Liver (tissue), 8 donors: ENCODE measurements at regions not wholly inside any gene's neighbourhood (a gene's known extent, or its start where the extent isn't known, plus 50 kb on each side); places are given as distances from the start of the nearest gene placed in this dataset.

Experiments
- DNase-seq: peaks from one replicate; pipeline ENCODE4 v3.0.0-alpha.2; 2017; ENCODE audit warnings: low spot score
- H3K27ac ChIP-seq, 2 donors: one replicate each; pipeline ENCODE4 v1.7.0; 2013; ENCODE audit warnings: inconsistent platforms in 2 of 2, low read length in 2 of 2, control low read depth in 1 of 2, low read depth in 1 of 2, mild to moderate bottlenecking in 1 of 2
- H3K27me3 ChIP-seq, 4 donors: one replicate each; pipeline versions ENCODE4 v1.6.1 to v1.7.0; 2013; ENCODE audit warnings: low read length in 3 of 4, inconsistent platforms in 1 of 4, mild to moderate bottlenecking in 1 of 4, moderate library complexity in 1 of 4; ENCODE audit not compliant: control insufficient read depth in 4 of 4, insufficient read depth in 4 of 4
- H3K36me3 ChIP-seq, 4 donors: one replicate each; pipeline versions ENCODE4 v1.6.1 to v1.7.0; 2013; ENCODE audit warnings: low read length in 3 of 4, mild to moderate bottlenecking in 3 of 4, low read depth in 1 of 4, moderate library complexity in 1 of 4; ENCODE audit not compliant: control insufficient read depth in 4 of 4, insufficient read depth in 3 of 4
- H3K4me1 ChIP-seq, 4 donors: one replicate each; pipeline versions ENCODE4 v1.6.1 to v1.7.0; 2013; ENCODE audit warnings: low read length in 3 of 4, mild to moderate bottlenecking in 3 of 4, moderate library complexity in 1 of 4; ENCODE audit not compliant: control insufficient read depth in 4 of 4, insufficient read depth in 4 of 4
- H3K4me3 ChIP-seq, 3 donors: one replicate each; pipeline versions ENCODE4 v1.6.1 to v1.7.0; 2013; ENCODE audit warnings: low read length in 3 of 3, control low read depth in 1 of 3, low read depth in 1 of 3, mild to moderate bottlenecking in 1 of 3
- H3K9ac ChIP-seq, 2 donors: one replicate each; pipeline ENCODE4 v1.7.0; 2013; ENCODE audit warnings: low read length in 2 of 2, mild to moderate bottlenecking in 2 of 2, moderate library complexity in 2 of 2, control low read depth in 1 of 2, low read depth in 1 of 2
- H3K9me3 ChIP-seq, 4 donors: one replicate each; pipeline versions ENCODE4 v1.6.1 to v1.7.0; 2013; ENCODE audit warnings: low read length in 3 of 4; ENCODE audit not compliant: control insufficient read depth in 4 of 4
- EGR1 ChIP-seq, 2 donors: IDR thresholded peaks; 2 replicates each; pipeline ENCODE4 v1.6.1; 2016 to 2018; ENCODE audit warnings: antibody characterized with exemption in 2 of 2, low read depth in 2 of 2
- FOXA1 ChIP-seq: IDR thresholded peaks from 2 replicates; pipeline ENCODE4 v1.6.1; 2016; ENCODE audit warnings: antibody characterized with exemption
- FOXA2 ChIP-seq: IDR thresholded peaks from 2 replicates; pipeline ENCODE4 v1.6.1; 2016; ENCODE audit warnings: antibody characterized with exemption
- GABPA ChIP-seq, 2 donors: IDR thresholded peaks in 1 of 2; conservative IDR thresholded peaks in 1 of 2; 2 replicates each; pipeline ENCODE4 v1.6.1; 2016; ENCODE audit warnings: antibody characterized with exemption in 2 of 2, mild to moderate bottlenecking in 1 of 2, moderate library complexity in 1 of 2
- HNF4A ChIP-seq, 2 donors: conservative IDR thresholded peaks; 2 replicates each; pipeline ENCODE4 v1.6.1; 2016; ENCODE audit warnings: antibody characterized with exemption in 2 of 2, mild to moderate bottlenecking in 2 of 2
- HNF4G ChIP-seq: IDR thresholded peaks from 2 replicates; pipeline ENCODE4 v1.6.1; 2016; ENCODE audit warnings: antibody characterized with exemption
- JUND ChIP-seq, 2 donors: IDR thresholded peaks; 2 replicates each; pipeline ENCODE4 v1.6.1; 2016; ENCODE audit warnings: antibody characterized with exemption in 2 of 2
- NR2F2 ChIP-seq: IDR thresholded peaks from 2 replicates; pipeline ENCODE4 v1.6.1; 2016; ENCODE audit warnings: antibody characterized with exemption
- RXRA ChIP-seq, 2 donors: IDR thresholded peaks; 2 replicates each; pipeline ENCODE4 v1.6.1; 2017 to 2018; ENCODE audit warnings: antibody characterized with exemption in 2 of 2, mild to moderate bottlenecking in 1 of 2
- SP1 ChIP-seq: IDR thresholded peaks from 2 replicates; pipeline ENCODE4 v1.6.1; 2018; ENCODE audit warnings: antibody characterized with exemption, mild to moderate bottlenecking
- TAF1 ChIP-seq: conservative IDR thresholded peaks from 2 replicates; pipeline ENCODE4 v1.6.1; 2016; ENCODE audit warnings: antibody characterized with exemption, mild to moderate bottlenecking
- YY1 ChIP-seq: IDR thresholded peaks from 2 replicates; pipeline ENCODE4 v1.6.1; 2016; ENCODE audit warnings: antibody characterized with exemption, mild to moderate bottlenecking
- WGBS: extraction: QIAGEN DNeasy Blood & Tissue Kit; methylation state at CpG from one replicate; pipeline ENCODE4 v1.1.7; 2013; 5-methylcytosine and 5-hydroxymethylcytosine counted together
- TF ChIP-seq, protein P1 (sequence below): IDR thresholded peaks from 2 replicates; pipeline ENCODE4 v1.6.1; 2016; ENCODE audit warnings: antibody characterized with exemption
- TF ChIP-seq, protein P2 (sequence below): fragments of 150-350 bp; IDR thresholded peaks from 2 replicates; pipeline ENCODE4 v1.5.1; 2017; ENCODE audit warnings: improper control_type of control experiment, low read depth, low read length; ENCODE audit not compliant: missing input control
- TF ChIP-seq, protein P3 (sequence below): IDR thresholded peaks from 2 replicates; pipeline ENCODE4 v1.6.1; 2016; ENCODE audit warnings: antibody characterized with exemption
- TF ChIP-seq, protein P4 (sequence below): IDR thresholded peaks from 2 replicates; pipeline ENCODE4 v1.6.1; 2016; ENCODE audit warnings: antibody characterized with exemption
- donor health status: healthy.
- donor health status: healthy.
- donor health status: healthy.
- donor health status: healthy.
- donor health status: healthy.

DNA sequence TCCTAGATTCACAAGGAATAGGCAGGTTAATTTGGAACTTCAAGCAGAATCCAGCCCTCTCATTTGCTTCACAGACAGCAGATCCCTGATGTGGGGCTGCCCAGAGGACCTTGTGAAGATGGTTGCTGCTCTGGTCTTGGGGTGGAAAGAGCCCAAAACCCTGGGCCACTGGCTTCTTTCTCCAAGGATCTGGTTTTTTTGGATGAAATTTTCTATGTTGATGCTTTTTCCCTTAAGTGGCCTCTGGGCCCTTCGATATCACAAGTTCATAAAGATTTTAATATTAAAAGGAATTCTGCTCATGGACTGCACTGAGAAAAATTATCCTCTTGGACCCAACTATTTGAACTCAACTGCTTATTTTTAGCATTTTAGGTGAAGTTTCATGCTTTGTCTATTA, 421.1 kb downstream of the KLF5 start:
- Histone ChIP-seq H3K36me3 (no peaks in the 10 kb centered on the region), H3K9ac (no peak overlapping the region), H3K4me3 (no peak overlapping the region), H3K4me1 (no peaks in the 10 kb centered on the region), H3K27ac (no peak overlapping the region), H3K9me3 (no peaks in the 10 kb centered on the region), H3K27me3 (no peaks in the 10 kb centered on the region)
- 81% methylated on average over 1 of the region's 1 CpG for WGBS
- DNase-seq = no peak
- TF ChIP-seq TAF1 = no peak
- TF ChIP-seq, protein P1, sequence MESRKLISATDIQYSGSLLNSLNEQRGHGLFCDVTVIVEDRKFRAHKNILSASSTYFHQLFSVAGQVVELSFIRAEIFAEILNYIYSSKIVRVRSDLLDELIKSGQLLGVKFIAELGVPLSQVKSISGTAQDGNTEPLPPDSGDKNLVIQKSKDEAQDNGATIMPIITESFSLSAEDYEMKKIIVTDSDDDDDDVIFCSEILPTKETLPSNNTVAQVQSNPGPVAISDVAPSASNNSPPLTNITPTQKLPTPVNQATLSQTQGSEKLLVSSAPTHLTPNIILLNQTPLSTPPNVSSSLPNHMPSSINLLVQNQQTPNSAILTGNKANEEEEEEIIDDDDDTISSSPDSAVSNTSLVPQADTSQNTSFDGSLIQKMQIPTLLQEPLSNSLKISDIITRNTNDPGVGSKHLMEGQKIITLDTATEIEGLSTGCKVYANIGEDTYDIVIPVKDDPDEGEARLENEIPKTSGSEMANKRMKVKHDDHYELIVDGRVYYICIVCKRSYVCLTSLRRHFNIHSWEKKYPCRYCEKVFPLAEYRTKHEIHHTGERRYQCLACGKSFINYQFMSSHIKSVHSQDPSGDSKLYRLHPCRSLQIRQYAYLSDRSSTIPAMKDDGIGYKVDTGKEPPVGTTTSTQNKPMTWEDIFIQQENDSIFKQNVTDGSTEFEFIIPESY = no peak
- no peak for TF ChIP-seq HNF4G
- TF ChIP-seq FOXA2 = no peak
- TF ChIP-seq HNF4A (conservative IDR thresholded peaks at IDR 0.05) = no peak
- TF ChIP-seq SP1 = no peak
- TF ChIP-seq, protein P2, sequence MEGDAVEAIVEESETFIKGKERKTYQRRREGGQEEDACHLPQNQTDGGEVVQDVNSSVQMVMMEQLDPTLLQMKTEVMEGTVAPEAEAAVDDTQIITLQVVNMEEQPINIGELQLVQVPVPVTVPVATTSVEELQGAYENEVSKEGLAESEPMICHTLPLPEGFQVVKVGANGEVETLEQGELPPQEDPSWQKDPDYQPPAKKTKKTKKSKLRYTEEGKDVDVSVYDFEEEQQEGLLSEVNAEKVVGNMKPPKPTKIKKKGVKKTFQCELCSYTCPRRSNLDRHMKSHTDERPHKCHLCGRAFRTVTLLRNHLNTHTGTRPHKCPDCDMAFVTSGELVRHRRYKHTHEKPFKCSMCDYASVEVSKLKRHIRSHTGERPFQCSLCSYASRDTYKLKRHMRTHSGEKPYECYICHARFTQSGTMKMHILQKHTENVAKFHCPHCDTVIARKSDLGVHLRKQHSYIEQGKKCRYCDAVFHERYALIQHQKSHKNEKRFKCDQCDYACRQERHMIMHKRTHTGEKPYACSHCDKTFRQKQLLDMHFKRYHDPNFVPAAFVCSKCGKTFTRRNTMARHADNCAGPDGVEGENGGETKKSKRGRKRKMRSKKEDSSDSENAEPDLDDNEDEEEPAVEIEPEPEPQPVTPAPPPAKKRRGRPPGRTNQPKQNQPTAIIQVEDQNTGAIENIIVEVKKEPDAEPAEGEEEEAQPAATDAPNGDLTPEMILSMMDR = no peak
- TF ChIP-seq, protein P3, sequence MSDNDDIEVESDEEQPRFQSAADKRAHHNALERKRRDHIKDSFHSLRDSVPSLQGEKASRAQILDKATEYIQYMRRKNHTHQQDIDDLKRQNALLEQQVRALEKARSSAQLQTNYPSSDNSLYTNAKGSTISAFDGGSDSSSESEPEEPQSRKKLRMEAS = no peak
- no peak for TF ChIP-seq FOXA1
- no peak for TF ChIP-seq NR2F2
- TF ChIP-seq GABPA (IDR thresholded peaks at IDR 0.05 in 1 of 2, conservative IDR thresholded peaks at IDR 0.05 in 1 of 2) = no peak
- no peak for TF ChIP-seq JUND (IDR thresholded peaks at IDR 0.05)

DNA sequence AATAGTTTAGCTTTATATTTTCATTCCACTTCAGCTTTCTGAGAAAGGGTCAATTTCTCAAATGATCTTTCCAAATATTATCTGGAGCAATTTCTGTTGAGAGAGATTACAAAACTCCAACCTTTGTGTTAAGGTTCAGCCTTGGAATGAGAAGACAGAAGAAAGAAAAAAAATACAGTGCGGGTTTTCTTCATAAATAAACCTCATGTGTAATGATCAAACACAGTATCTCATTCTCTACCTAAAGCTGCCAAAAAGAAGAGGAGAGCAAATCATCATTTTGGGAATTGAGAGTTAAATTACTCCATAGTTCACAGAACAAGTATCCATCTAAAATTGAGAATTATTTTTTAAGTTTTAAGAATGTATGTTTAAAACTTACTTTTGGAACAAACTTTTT, 420.5 kb downstream of the KLF5 start:
- Histone ChIP-seq H3K36me3 (no peaks in the 10 kb centered on the region), H3K4me1 (no peaks in the 10 kb centered on the region), H3K27me3 (no peaks in the 10 kb centered on the region), H3K9ac (no peak overlapping the region), H3K27ac (no peak overlapping the region), H3K4me3 (no peak overlapping the region), H3K9me3 (no peaks in the 10 kb centered on the region)
- WGBS = 79% methylated on average over 1 of the region's 1 CpG
- no peak for DNase-seq
- TF ChIP-seq, protein P4, sequence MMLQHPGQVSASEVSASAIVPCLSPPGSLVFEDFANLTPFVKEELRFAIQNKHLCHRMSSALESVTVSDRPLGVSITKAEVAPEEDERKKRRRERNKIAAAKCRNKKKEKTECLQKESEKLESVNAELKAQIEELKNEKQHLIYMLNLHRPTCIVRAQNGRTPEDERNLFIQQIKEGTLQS = no peak
- no peak for TF ChIP-seq SP1
- TF ChIP-seq GABPA (IDR thresholded peaks at IDR 0.05 in 1 of 2, conservative IDR thresholded peaks at IDR 0.05 in 1 of 2) = no peak
- no peak for TF ChIP-seq EGR1 (IDR thresholded peaks at IDR 0.05; ENCODE audit: low read depth in 2 of 2)
- TF ChIP-seq, protein P3 = no peak
- TF ChIP-seq, protein P2 = no peak
- no peak for TF ChIP-seq FOXA2
- TF ChIP-seq NR2F2 = no peak
- no peak for TF ChIP-seq HNF4A (conservative IDR thresholded peaks at IDR 0.05)
- TF ChIP-seq RXRA (IDR thresholded peaks at IDR 0.05) = no peak
- TF ChIP-seq YY1 = no peak
- no peak for TF ChIP-seq FOXA1
